ENCODE measurements at regions not wholly inside any gene's neighbourhood (a gene's known extent, or its start where the extent isn't known, plus 50 kb on each side); places are given as distances from the start of the nearest gene placed in this dataset.

GRCh38 chr6:132244744-132245143, 156.5 kb downstream of the MOXD1 start:
- Mint-ChIP-seq H3K4me3 (ENCODE audit: unreplicated experiment) (no peak overlapping the region), H3K27me3 (ENCODE audit: low read depth, unreplicated experiment) (peaks cover 4% of the 10 kb centered on the region), H3K4me1 (ENCODE audit: low read depth, unreplicated experiment) (no peaks in the 10 kb centered on the region), H3K27ac (ENCODE audit: unreplicated experiment) (no peak overlapping the region), H3K36me3 (ENCODE audit: low read depth, unreplicated experiment) (peaks cover 4% of the 10 kb centered on the region), H3K9me3 (ENCODE audit: unreplicated experiment) (no peaks in the 10 kb centered on the region)
- Histone ChIP-seq H3K9ac (ENCODE audit: low read length) (no peak overlapping the region), H3K79me2 (ENCODE audit: insufficient read depth, low read length) (no peaks in the 10 kb centered on the region), H3K4me1 (ENCODE audit: insufficient read depth, low read length) (no peaks in the 10 kb centered on the region), H3K27me3 (ENCODE audit: insufficient read depth, low read length) (no peaks in the 10 kb centered on the region), H3K4me2 (ENCODE audit: low read length) (no peak overlapping the region), H4K20me1 (ENCODE audit: insufficient read depth, low read length) (no peaks in the 10 kb centered on the region), H3K36me3 (ENCODE audit: insufficient read depth, low read length) (no peaks in the 10 kb centered on the region), H3K27ac (ENCODE audit: low read depth, low read length) (no peak overlapping the region), H2AFZ (ENCODE audit: low read depth, low read length) (no peak overlapping the region), H3K4me3 (ENCODE audit: insufficient read depth, low read depth, low read length) (no peak overlapping the region), H3K9me3 (ENCODE audit: insufficient read depth, low read depth, low read length) (no peaks in the 10 kb centered on the region)
- FAIRE-seq, result no peak
- no peak for DNase-seq (ENCODE audit: low read depth)
- no peak for TF ChIP-seq CTCF (IDR thresholded peaks at IDR 0.05; ENCODE audit: insufficient read depth, low read depth, low read length)
- TF ChIP-seq EZH2 (IDR thresholded peaks at IDR 0.05; ENCODE audit: insufficient read depth, low read length), result no peak

- DNase-seq (ENCODE audit: low read depth), result peak; percentile 50
- peaks cover 21% of the 10 kb centered on the region for H3K4me1 Mint-ChIP-seq (ENCODE audit: low read depth, unreplicated experiment)
- no peaks in the 10 kb centered on the region for H3K27me3 Mint-ChIP-seq (ENCODE audit: low read depth, unreplicated experiment)
- no peaks in the 10 kb centered on the region for H3K36me3 Mint-ChIP-seq (ENCODE audit: low read depth, unreplicated experiment)
- H3K36me3 ChIP-seq (ENCODE audit: insufficient read depth, low read length), result no peaks in the 10 kb centered on the region
- no peaks in the 10 kb centered on the region for H3K9me3 ChIP-seq (ENCODE audit: insufficient read depth, low read depth, low read length)
- peaks cover 13% of the 10 kb centered on the region for H3K4me1 ChIP-seq (ENCODE audit: insufficient read depth, low read length)
- H3K9ac ChIP-seq (ENCODE audit: low read length), result no peak overlapping the region
- H2AFZ ChIP-seq (ENCODE audit: low read depth, low read length), result no peak overlapping the region
- H3K9me3 Mint-ChIP-seq (ENCODE audit: unreplicated experiment), result no peaks in the 10 kb centered on the region
- no peak overlapping the region for H3K4me3 ChIP-seq (ENCODE audit: insufficient read depth, low read depth, low read length)
- H3K27ac Mint-ChIP-seq (ENCODE audit: unreplicated experiment), result peak overlapping the region; percentile 81
- peak overlapping the region; percentile 30 for H3K27ac ChIP-seq (ENCODE audit: low read depth, low read length)
- FAIRE-seq, result peak; percentile 43
- H3K4me3 Mint-ChIP-seq (ENCODE audit: unreplicated experiment), result no peak overlapping the region
- H3K27me3 ChIP-seq (ENCODE audit: insufficient read depth, low read length), result no peaks in the 10 kb centered on the region
- H3K4me2 ChIP-seq (ENCODE audit: low read length), result peak overlapping the region; percentile 45
- TF ChIP-seq CTCF (IDR thresholded peaks at IDR 0.05; ENCODE audit: insufficient read depth, low read depth, low read length), result no peak
- no peak for TF ChIP-seq EZH2 (IDR thresholded peaks at IDR 0.05; ENCODE audit: insufficient read depth, low read length)
- no peaks in the 10 kb centered on the region for H3K79me2 ChIP-seq (ENCODE audit: insufficient read depth, low read length)
- no peaks in the 10 kb centered on the region for H4K20me1 ChIP-seq (ENCODE audit: insufficient read depth, low read length)
These were observed 164.5 kb downstream of the MOXD1 start for GRCh38 chr6:132236744-132237143.

- Mint-ChIP-seq H3K4me1 (ENCODE audit: low read depth, unreplicated experiment) (peaks cover 25% of the 10 kb centered on the region), H3K27me3 (ENCODE audit: low read depth, unreplicated experiment) (no peaks in the 10 kb centered on the region), H3K4me3 (ENCODE audit: unreplicated experiment) (no peak overlapping the region), H3K9me3 (ENCODE audit: unreplicated experiment) (no peaks in the 10 kb centered on the region), H3K27ac (ENCODE audit: unreplicated experiment) (no peak overlapping the region), H3K36me3 (ENCODE audit: low read depth, unreplicated experiment) (no peaks in the 10 kb centered on the region)
- Histone ChIP-seq H4K20me1 (ENCODE audit: insufficient read depth, low read length) (no peaks in the 10 kb centered on the region), H3K36me3 (ENCODE audit: insufficient read depth, low read length) (no peaks in the 10 kb centered on the region), H2AFZ (ENCODE audit: low read depth, low read length) (no peak overlapping the region), H3K9ac (ENCODE audit: low read length) (no peak overlapping the region), H3K79me2 (ENCODE audit: insufficient read depth, low read length) (no peaks in the 10 kb centered on the region), H3K27ac (ENCODE audit: low read depth, low read length) (peak overlapping the region; percentile 30), H3K4me3 (ENCODE audit: insufficient read depth, low read depth, low read length) (no peak overlapping the region), H3K4me1 (ENCODE audit: insufficient read depth, low read length) (peaks cover 13% of the 10 kb centered on the region), H3K27me3 (ENCODE audit: insufficient read depth, low read length) (no peaks in the 10 kb centered on the region), H3K9me3 (ENCODE audit: insufficient read depth, low read depth, low read length) (no peaks in the 10 kb centered on the region), H3K4me2 (ENCODE audit: low read length) (peak overlapping the region; percentile 45)
- FAIRE-seq, result no peak
- TF ChIP-seq CTCF (IDR thresholded peaks at IDR 0.05; ENCODE audit: insufficient read depth, low read depth, low read length) (no peak), EZH2 (IDR thresholded peaks at IDR 0.05; ENCODE audit: insufficient read depth, low read length) (no peak)
- peak; percentile 53 for DNase-seq (ENCODE audit: low read depth)
These were observed 165.0 kb downstream of the MOXD1 start for GRCh38 chr6:132236281-132236680.
